Caki2 (cell line): ENCODE measurements at regions not wholly inside any gene's neighbourhood (a gene's known extent, or its start where the extent isn't known, plus 50 kb on each side); places are given as distances from the start of the nearest gene placed in this dataset.

Source experiments
- DNase-seq: peaks from one replicate; pipeline ENCODE4 v3.0.0-alpha.2; 2015; ENCODE audit warnings: low read depth
- in situ Hi-C: cut with HindIII; loops from 2 replicates; pipeline ENCODE4 v1.10.0; 2016; ENCODE audit warnings: low sequenced_read_pairs, low pct_unique_long_range_greater_than_20kb, mixed read lengths

DNA sequence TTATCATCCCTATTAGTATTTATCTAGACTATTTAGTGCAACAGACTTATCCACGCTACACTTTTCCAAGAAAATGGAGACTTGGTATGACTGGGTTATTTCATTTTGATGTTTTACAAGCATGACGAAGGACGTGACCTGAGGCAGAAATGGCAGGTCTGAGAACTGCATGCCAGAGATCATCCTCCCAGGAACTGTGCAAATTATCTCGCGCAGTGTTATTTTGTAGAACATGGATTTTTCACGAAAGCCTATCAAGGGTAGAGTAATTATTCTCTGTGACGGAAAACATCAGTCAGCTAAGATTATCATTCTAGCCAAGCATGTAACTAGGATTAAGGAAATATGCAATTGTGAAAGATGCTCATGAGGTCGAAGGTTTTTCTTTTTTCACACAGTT lies 361.5 kb upstream of the AJAP1 start:
- in situ Hi-C loops = no loop called here
- DNase-seq = no peak

DNA sequence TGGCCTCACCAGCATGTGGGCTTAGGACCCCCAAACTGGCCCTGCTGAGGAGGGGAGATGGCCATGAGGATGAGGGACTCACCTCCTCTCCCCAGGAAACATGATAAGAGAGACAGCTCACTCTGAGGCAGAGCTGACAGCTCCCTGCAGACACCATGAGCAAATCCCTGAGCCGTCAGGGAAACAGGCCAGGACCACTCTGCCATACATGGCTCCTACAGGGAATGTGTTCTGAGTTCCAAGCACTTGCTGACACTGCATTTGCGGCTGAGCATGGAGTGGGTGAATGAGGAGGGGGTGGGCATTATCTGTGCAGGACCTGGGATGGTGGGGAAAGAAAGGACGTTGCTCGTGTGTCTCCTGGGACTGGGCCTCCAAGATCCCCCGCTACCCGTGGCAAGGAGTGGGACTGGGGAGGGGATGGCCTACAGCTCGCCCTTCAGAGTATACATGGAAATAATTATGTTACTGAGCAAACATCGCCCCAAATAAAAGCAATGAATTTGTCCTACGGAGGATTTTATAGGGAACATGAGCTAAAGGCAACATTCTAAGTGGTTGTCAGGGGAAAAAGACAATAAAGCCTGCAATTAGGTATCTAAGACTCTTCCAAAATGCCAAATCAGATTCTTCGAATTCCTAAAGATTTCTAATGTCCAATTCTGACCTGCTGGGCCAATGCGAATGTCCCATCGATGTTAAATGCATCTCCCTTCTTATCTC lies 355.9 kb upstream of the AJAP1 start:
- in situ Hi-C loops = no loop called here
- DNase-seq = no peak

DNA sequence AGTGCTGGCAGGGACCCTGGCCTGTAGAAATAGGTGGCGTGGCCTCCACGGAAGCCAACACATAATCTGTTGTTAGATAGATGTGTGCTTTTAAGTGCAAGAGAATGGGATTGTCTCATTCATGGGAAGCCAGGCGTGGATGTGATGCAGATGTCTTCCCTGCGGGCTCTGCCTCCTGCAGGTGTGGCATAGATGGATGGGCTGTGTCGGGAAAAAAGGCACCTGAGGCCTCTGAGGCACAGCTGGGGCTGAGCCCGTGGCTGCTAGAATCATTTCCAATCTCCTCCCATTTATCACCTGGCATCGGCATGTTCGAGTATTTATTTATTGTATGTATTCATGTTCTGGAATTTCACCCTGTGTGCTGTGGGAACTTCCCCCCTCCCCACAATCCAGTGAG lies 353.4 kb upstream of the AJAP1 start:
- in situ Hi-C loops = no loop called here
- no peak for DNase-seq

DNA sequence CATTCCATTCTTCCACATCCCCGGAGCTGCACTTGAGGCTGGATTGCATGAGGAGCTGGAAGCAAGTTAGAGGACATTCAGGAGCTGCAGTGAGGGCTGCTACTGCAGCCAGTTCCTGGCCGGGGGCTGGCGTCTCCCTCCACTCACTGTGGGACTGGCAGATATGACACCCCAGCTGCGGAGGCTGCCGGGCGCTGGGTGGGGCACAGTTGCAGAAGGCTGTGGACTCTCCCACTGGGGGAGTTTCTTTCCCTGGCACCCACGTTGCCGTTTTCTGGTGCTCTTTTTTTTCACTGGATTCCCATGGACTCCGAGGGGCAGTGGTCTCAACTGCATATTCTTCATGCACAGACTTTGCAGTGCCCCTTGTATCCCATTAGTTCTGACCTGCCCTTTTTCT lies 351.1 kb upstream of the AJAP1 start:
- in situ Hi-C loops = no loop called here
- DNase-seq = no peak

DNA sequence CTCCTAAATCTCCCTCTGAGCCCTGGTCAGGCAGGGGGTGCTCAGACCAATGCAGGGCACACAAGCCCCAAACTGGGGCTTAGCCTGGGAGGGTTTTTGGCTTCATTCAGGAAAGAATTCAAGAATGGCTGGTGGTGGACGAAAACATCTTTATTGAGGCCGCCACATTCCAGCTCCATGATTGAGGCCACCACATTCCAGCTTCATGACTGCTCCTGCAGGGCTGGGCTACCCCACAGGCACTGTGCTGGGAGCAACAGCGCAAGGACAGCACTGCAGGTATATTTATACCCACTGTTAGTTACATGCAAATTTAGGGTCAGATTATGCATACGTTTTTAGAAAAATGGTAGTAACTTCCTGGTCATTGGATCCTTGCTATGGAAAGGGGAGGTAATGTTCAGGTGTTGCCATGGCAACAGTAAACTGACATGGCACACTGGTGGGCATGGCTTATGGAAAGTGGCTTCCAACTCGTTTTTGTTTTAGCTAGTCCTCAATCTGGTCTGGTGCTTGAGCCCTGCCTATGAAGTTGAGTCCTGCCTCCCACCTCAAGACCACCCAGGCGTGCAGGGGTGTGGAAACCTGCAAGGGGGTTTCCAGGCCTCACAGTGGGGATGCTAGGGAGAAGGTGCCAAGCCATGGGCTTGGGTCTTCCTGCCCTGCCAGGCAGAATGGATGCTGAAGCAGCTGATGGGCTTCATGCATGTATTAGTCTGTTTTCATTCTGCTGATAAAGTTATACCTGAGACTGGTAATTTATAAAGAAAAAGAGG lies 348.7 kb upstream of the AJAP1 start:
- no peak for DNase-seq
- in situ Hi-C loops = no loop called here

DNA sequence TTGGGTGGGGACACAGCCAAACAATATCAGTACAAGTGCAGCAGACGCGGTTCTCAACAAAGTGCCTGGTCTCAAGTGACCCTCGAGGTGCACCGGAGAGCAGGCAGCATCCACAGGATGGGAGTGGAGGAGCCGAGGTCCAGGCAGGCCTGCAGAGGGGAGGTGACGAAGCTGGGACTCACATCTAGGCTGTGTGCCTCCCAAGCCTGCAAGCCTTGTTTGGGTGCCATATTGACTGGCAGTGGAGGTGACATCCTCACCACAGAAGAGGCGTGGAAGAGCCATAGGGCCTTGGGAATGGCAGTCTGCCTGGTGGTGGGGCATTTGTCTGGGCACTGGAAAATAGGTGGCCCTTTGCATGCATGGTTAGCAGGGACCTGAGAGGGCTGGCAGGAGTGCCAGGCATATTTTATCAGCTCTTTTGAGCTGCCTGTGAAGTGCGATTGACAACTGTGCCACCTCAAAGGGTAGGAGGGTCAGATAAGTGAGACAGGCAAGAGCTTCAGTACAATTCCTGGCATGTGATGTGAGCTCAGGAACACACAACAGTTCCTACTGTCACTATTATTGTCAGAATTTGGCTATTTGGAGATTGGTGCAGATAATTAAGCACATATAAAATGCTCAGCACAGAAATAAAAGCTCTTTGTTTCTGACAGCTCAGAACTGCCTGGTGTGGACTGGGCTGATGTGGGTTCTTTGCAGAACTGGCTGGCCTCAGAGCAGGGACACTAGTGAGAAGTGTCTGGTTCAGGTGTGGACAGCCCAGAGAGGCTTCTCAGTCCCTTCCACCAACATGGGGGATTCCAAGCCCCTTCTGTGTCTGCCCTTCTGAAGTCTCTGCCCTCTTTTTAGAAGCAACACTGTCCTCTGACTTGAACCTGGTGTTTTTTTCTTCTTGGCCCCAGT lies 347.6 kb upstream of the AJAP1 start:
- DNase-seq = no peak
- in situ Hi-C loops = no loop called here

DNA sequence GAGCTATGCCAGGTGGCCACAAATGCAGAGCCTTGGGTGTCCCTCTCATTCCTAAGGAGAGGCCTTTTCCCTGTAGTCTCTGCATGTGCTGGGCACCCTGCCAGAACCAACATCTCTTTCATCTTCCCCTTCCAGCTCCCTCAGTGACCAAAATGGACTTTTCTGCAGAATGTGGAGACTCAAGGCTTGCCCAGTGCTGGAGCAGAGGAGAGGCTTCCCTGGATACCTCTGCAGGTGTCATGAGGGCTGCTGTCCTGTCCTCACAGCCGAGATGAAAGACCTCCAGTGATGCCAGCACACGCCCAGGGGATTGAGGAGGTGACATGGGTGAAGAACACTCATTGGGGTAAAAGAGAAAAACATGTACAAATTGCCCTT lies 347.0 kb upstream of the AJAP1 start:
- DNase-seq = no peak
- in situ Hi-C loops = no loop called here

DNA sequence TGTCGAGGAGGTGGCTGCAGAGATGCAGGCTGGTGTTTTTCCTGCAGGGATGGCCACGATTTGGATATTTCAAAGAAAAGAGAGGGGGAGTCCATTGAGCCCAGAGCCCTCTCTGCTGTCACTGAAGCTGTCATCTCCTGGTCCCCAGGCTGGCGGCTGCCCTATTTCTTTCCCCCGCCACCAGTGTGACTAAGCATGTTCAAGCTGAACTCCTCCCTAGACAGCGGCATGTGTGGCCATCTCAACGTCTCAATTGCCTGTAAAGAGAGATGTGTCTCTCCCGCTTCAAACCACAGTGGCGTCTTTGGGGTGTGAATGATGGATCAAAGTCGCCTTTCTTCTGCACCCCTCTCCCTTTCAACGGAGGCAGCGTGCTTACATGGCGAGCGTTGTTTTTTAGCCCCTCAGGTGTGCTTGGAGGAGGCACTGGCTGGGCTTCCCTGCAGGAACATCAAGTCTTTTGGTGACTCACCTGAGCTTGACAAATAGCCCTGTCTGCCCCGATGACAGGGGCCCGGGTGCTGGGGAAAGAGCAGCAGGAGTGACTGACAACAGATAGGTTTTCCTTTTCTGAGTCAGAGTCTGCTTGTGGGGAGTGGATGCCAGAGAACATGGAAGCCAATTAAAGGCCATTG lies 346.4 kb upstream of the AJAP1 start:
- no peak for DNase-seq
- in situ Hi-C loops = no loop called here

DNA sequence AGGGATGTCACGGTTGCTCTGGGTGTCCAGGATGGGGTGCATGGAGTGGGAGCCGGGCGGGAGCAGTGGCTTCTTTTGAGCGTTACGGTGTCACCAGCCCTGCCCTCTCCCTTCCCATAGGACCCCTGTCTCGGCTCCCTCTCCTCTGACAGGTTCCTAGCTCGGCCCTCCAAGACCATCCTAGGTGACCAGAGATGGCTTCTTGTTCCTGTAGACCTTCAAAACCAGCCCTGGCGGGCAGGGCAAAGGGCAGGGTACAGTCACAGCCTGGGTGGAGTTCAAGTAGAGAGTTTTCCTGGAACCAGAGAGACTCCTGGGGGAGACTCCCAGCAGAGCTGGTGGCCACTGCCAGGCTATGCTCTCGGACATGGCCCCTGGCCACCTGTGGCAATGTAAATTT lies 345.6 kb upstream of the AJAP1 start:
- DNase-seq = no peak
- in situ Hi-C loops = no loop called here

DNA sequence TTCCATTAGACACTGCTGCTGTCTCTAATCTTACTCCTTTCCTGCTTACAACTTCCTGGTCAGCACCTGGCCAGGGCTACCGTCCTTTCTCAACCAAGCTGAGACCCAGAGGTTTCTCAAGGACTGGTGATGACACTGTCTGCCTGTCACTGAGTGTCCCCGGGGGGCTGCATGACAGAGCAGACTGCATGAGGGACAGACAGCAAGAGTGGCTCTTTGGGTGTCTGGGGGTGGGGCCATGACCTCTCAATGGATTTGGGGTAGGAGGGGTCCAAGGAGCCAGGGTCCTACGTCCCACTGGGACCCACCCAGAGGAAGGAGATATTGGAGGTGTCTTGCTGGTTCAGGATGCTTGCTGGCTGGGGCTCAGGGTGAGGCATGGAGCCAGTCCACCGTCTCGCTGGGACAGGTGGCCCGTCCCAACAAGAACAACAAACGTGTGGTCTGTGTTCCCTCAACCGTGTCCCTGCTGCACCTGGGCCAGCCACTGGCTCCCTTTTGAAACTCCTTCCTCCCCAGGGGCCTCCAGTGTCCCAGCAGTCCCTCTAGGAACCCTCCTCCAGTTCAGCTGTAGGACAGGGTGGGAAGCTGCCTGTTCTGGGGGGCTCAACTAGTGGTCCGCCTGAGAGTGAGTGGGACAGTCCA lies 344.6 kb upstream of the AJAP1 start:
- in situ Hi-C loops = no loop called here

DNA sequence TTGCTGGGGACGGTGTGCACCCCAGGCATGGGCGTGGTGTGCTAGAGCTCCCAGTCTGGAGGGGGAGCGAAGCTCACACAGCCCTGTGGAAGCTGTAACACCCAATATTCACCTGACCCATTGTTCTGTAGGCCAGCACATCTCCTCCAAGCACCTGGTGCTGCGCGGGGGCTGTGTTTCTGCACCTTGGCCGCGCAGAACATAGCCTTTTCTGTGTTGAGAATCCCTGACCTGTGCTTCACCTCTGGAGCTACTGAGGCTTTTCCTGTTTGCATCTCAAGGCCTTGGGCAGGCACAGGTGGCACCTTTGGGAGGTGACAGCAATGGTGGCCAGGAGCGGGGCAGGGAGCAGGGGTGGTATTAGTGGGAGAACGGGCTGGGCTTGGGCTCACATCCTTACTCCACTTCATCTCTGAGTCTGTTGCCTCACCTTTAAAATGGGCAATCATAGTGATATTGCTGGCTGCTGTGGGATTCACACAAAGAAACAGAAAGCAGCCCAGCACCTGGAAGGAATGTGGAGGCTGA lies 343.9 kb upstream of the AJAP1 start:
- in situ Hi-C loops = no loop called here
- no peak for DNase-seq

More for the DNA sequence above, 344.6 kb upstream of the AJAP1 start:
- no peak for DNase-seq

DNA sequence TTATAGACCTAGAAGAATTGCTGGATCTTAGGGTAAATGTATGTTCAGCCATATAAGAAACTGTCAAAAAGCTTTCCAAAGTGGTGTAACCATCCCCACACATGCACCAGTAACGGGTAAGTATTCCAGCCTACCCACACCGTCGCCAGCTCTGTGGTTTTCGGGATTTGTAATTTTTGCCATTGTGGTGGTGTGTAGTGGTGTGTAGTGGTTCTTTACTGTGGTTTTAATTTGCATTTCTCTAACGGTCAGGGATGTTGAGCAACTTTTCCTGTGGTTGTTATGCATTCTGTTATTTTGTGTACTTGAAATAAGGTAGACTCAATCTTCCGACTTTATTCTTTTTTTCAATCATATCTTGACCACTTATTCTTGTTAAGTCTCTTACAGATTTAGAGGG lies 342.4 kb upstream of the AJAP1 start:
- in situ Hi-C loops = no loop called here
- DNase-seq = no peak

DNA sequence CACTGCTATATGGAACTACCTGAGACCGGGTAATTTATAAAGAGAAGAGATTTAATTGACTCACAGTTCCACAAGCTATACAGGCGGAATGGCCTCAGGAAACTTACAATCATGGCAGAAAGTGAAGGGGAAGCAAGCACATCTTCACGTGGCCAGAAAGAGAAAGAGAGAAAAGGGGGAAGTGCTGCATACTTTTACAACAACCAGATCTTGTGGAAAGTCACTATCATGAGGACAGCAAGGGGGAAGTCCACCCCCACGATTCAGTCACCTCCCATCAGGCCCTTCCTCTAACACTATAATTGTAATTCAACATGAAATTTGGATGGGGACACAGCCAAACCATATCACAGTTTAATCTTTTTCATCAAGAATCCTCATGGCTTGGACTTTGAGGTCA lies 339.2 kb upstream of the AJAP1 start:
- in situ Hi-C loops = no loop called here
- no peak for DNase-seq

DNA sequence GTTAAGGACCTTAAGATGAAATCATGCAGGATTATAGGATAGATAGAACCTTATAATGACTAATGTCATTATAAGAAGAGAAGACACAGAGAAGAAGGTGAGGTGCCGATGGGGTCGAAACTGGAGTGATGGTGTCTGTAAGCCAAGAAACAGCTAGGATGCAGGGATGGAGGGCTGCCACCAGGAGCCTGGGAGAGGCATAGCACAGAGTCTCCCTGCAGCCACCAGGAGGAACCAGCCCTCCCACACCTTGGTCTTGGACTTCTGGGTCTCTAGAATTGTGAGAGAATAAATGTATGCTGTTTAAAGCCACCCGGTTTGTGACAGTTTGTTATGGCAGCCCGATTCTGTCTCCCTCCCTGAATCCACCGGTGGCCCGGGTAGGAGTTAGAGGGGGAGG lies 337.2 kb upstream of the AJAP1 start:
- no peak for DNase-seq
- in situ Hi-C loops = no loop called here

DNA sequence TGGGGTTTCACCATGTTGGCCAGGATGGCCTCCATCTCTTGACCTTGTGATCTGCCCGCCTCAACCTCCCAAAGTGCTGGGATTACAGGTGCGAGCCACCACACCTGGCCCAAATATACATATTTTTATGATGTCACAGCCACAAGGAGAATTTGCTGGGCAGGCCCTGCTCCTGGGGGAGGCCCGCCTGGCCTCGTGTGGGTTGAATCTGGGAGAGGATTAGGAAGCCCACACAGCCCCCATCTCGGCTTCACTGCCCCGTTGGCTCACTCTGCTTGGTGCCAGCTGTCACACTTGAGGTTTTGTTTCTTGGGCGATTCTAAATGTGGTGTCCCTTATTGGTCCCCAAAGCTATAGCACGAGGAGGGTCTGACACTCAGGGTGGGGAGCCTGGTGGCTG lies 335.7 kb upstream of the AJAP1 start:
- in situ Hi-C loops = no loop called here
- DNase-seq = no peak

DNA sequence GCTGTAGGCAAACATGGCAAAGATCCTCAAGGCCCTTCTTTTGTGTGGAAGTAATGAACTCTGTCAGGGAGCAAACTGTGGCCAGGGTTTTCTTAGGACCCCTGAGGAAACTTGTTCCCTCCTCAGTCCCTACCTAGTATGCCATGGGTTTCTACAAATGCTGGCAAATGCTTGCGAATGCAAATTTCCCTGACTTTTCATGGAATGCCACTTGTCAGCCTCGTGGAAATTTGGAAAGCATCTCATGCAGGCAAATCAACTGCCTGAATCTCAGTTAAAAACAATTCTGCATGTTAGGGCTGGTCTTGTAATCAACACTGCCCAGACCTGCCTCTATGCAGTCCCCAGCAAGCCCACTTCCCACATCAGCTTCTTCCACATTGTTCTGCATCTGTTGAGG lies 334.9 kb upstream of the AJAP1 start:
- DNase-seq = no peak
- in situ Hi-C loops = no loop called here

DNA sequence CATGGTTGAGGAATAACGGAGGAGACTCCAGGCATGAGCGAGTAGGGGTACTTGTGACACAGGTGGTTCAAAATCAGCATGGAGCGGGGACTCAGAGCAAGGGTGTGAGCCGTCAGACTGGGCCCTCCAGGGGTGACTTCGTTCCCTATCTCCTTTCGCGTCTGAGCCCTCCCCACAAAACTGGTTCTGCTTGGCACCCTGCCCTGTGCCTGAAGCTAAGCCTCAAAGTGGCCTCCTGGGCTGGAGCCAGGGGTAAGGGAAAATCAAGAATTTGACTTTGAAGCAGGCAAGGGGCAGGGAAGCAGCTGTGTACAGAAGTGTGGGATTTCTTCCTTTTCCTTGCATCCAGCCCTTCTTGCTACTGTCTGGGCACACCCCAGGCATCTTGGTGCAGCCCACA lies 331.5 kb upstream of the AJAP1 start:
- no peak for DNase-seq
- in situ Hi-C loops = no loop called here

DNA sequence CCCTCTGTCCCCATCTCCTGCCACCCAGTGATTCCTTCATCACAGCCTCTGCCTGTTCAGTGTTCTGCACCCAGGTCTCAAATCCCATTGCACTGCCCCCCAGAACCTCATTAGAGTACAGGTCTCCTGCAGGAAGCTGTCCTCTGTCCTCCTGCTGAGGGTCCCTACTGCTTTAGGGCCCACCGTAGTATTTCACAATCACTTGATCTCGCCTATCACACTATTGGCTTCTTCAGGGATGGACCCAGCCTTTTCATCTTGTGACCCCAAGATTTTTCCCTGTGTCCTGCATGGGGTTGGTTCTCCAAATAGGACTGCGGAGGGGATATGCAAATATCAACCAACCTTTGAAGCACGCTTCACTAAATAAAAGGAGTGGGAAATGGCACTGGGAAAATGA lies 331.1 kb upstream of the AJAP1 start:
- no peak for DNase-seq
- in situ Hi-C loops = no loop called here
